NCI-H2196 treated with DMSO at 0.1 percent for 48 hours (cell line): ENCODE measurements at regions not wholly inside any gene's neighbourhood (a gene's known extent, or its start where the extent isn't known, plus 50 kb on each side); places are given as distances from the start of the nearest gene placed in this dataset.
"Not testable (repeated sequence)": the region's sequence is repeated elsewhere in the genome, so short reads cannot be mapped to it uniquely, and the experiment has no call there.

Source experiments
- DNase-seq: peaks from one replicate; lab custom pipeline; 2025; ENCODE audit not compliant: unreplicated experiment; lab: John Stamatoyannopoulos, UW

DNA sequence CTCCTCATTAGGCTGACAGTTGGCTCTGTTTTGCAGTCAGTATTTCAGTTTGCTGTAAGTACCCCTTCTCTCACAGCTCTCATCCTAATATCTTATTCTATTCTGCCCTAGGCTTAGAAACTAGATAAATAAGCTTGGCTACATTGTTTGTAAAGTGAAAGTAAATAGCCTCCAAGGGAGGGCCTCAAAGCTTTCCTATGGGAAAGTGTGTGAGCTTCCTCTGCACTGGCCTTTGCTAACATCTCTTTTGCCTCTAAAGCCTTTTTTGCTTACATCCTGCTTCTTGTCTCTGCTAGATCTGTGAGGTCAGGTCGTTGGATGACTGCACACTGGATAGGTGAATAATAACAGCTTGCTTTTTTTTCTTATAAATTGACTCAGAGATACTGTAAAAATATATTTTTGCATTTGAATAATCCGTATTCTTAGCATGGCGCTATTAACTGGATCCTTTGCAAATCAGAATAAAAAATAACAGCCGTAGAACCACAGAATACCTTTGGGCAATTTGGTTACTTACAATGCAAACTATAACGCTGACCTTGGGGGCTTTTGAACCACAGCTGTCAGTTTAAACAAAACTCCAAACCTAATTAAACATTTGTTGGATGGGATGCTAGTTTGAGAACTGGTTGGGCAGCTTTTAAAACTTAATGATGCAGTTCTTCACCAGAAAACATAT is 55.1 kb downstream of the TTC6 start:
- DNase-seq = no peak

DNA sequence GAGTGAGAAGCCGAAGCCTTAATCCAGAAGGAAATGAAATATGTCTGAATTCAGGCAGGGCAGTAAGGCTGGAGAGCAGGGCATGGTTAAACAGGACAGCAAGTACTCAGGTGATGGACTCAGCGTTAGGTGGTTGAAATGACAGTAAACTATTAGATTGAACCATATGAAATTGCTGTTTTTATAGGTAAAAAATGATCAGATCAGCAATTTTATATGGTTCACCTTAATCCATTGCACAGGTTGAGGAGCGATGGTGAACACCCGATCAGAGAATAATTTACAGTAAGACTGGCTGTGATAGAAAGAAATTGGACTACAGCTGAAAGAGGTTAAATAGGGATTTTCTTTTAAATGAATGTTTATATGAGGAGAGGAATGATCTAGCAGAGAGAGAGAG is 56.6 kb downstream of the TTC6 start:
- no peak for DNase-seq

DNA sequence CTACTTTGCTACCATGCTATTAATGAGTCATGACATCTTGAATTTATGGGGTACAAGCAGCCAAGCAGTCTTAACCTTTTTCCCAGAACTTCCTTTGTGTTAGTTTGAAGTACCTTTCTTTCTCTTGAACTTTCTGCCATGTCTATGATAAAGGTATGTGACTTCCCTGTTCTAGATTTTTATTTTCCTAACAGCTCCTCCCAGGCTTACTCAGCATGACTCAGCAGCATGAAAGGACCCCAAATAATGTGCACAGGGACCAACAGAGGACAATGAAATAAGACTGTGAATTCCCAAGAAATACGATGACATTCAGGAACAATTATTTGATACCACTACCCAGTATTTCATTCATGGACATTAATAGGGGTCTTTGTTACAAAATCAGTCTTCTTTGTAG is 60.0 kb downstream of the TTC6 start:
- DNase-seq = no peak

DNA sequence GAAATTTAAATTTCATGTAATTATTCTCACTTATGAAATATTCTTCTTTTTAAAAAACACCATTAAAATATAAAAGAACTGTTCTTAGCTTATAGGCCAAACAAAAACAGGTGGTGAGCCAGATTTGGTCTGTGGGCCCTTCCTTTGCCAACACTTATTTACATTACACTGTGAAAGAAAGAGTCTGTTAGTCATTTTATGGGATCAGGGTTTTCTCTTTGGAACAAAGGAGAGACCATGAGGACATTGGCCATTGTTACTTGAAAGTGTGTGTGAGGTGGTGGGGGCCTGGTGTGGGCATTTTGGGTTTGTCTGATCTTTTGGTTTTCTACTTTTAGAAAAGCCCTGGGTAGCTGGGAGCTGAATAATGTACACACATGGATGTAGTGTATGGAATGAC is 62.7 kb downstream of the TTC6 start:
- DNase-seq = no peak

DNA sequence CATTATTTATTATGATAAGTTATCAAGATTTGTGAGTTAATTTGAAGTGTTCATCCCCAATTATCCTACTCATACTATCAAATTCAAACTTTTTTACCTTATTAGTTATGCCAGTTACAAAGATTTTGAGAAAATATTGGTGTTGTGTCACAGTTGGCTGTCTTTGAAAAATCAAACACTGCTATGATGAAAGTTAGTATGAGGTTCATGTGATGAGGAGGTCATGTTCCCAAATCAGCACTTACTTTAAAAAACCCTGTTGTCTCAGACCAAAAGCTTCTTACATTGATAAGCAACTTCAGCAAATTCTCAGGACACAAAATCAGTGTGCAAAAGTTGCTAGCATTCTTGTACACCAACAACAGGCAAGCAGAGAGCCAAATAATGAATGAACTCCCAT is 68.1 kb downstream of the TTC6 start:
- DNase-seq = no peak

DNA sequence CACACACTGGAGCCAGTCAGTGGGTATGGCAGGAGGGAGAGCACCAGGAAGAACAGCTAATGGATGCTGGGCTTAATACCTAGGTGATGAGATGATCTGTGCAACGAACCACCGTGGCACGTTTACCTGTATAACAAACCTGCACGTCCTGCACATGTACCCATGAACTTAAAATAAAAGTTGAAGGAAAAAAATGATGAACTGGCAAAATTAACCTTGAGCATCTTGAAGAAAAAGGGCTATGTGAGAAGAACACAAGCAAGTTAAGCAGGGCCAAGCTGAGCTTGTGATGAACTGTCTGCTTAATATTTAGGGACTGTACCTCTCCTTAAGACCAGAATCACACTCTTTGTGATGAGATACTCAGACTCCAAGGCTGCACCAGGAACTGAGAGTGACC is 70.0 kb downstream of the TTC6 start:
- no peak for DNase-seq

DNA sequence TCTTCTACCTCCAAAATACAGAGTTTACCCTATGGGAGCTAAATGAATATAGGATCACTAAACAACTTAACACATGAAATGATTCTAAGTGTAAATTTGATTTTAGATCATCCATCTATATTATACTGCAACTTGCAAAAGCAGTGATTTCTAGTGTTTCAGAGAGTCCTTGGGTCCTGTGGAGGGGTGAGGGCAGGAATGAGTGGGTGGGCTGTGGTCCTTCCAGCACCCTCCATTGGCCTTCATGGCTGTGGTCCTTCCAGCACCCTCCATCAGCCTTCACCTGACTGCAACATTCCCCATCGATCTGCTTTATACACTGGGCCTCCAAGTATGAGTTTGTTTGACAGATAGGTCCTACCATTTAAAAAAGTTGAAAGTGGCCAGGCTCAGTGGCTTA is 70.5 kb downstream of the TTC6 start:
- DNase-seq = no peak

DNA sequence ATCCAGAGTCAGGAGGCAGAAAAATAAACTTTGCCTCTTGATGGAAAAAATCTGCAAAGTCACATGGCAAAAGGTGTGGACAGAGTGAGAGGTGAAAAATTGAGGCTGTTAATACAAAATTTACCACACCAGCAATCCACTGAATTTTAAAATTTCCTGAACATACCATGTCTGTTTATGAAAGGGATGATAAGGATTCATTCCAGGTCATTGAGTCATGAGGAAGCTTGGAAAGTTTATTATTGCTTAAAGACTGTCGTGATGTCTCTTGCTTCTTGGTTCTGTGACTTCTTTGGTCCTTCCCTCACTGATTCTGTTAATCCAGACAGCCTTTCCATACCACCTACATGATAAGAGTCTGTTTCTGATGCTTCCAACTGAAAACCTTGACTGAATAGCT is 73.2 kb downstream of the TTC6 start:
- DNase-seq = no peak

DNA sequence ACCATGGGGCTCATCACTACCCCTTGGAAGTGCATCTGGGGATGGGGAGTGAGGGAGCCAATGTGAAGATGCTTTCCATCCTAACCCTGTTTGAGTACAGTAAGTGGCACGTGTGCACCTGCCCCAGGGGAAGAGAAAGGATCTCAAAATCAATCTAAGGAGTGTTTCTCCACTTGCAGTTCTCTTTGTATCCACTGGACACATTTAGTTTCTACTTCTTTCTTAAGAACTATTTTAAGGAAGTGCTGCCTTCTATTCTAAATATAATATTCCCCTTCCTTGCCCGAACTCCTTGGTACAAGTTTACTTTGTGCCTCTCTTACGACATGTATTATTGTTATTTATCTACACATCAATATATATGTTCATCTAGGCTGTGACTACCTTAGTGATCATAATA is 73.8 kb downstream of the TTC6 start:
- DNase-seq = no peak

DNA sequence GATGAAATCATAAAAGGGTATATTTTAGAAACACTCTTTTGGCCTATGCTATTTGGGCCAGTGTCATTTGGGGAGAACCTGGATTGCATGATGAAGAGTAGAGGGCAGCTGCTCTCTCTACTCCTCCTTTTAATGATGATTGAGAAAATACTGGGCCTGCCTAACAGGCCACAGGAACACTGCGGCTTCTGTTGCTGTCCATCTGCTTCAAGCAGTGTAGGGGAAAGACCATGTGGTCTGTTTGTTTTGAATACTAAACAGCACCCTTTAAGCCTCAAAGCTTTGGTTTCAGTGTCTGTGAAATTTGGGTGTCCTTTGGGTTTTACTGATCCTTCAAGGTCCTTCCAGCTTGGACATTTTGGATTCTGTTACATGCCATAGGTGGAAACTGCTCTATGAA is 78.0 kb downstream of the TTC6 start:
- no peak for DNase-seq

DNA sequence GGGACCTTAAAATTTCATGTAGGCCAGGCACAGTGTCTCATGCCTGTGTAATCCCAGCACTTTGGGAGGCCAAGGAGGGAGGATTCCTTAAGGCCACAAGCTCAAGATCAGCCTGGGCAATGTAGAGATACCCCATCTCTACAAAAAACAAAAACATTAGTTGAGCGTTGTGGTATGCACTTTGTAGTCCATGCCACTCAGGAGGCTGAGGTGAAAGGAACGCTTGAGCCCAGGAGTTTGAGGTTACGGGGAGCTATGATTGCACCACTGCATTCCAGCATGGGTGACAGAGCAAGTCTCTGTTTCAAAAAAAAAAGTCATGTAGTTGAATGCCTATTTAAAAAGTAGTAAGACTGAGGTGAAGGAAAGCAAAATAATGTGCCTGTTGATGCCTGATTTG is 83.5 kb downstream of the TTC6 start:
- no peak for DNase-seq

DNA sequence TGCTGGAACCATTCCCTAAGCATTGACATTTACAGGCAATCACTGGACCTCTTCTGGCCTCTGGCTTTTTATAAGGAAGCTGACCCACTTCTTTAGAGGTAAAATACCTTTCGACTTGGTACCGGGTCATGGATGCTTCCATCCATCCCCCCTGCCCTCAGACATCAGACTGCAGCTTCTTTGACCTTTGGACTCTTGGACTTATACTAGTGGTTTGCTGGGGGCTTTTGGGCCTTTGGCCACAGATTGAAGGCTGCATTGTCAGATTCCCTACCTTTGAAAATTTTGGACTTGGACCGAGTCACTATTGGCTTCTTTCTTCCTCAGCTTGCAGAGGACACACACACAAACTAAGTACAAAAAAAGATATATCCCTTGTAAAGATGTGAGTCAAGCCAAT is 86.1 kb downstream of the TTC6 start:
- DNase-seq = no peak

DNA sequence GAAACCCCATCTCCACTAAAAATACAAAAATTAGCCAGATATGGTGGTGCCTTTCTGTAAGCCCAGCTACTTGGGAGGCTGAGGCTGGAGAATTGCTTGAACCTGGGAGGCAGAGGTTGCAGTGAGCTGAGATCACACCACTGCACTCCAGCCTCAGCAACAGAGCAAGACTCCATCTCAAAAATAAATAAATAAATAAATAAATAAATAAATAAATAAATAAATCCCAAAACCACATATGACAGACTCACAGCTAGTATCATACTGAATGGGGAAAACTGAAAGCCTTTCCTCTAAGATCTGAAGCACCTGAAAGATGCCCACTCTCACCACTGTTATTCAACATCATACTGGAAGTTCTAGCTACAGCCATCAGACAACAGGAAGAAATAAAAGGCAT is 97.3 kb downstream of the TTC6 start:
- not testable (repeated sequence) for DNase-seq

DNA sequence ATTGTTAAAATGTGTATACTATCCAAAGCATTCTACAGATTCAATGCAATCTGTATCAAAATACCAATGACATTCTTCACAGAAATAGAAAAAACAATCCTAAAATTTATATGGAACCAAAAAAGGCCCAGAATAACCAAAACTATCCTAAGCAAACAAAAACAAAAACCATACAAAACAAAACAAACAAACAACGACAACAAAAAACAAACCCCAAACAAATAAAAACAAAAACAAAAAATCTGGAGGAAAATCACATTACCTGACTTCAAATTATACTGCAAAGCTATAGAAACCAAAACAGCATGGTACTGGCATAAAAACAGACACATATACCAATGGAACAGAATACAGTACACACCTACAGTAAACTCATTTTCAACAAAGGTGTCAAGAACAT is 98.0 kb downstream of the TTC6 start:
- not testable (repeated sequence) for DNase-seq

DNA sequence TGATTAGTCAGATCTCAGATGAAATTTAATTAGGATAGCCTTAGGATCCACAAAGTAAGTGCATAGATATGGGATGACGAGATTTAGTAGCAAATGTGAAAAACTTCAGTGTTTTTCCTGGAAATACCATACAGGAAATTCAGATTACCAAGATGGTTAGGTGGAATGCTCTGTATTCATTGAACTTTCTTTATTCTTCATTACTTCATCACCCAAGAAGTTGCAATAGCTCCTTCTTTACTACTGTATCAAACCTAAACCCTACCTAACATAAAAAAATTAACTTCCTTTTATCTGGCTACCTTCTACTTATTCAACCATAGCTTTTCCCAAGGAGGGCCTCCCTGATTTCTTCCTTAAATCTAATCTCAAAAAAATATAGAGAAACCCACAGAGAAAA is 100.4 kb downstream of the TTC6 start:
- DNase-seq = no peak

DNA sequence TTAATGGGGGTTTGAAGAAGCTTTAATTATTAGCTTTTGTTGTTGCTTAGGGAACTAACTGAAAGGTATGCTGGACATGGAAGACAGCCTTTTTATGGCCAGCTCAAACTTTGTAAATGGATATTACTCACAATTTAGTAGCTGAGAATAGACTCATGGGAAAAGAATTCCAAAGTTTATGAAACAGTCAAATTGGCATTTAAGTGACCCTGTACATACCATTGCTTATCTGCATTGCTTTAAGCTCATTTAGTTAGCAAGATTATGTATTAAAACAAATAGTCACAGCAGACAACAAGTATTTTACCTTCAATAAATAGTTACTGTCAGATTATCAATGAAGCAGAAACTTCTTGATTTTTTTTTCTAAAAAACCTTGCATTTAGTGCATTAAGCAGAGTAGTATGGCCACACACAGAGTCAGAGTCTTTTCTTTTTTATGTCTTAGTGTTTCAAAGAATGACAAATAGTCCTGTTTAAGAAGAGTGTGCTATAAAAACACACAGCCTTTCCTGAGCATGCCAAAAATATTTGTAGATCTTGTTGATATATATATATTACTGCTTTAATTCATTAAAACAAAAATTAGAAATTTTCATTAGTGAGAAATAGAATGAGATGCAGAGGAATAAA is 102.2 kb downstream of the TTC6 start:
- DNase-seq = no peak

DNA sequence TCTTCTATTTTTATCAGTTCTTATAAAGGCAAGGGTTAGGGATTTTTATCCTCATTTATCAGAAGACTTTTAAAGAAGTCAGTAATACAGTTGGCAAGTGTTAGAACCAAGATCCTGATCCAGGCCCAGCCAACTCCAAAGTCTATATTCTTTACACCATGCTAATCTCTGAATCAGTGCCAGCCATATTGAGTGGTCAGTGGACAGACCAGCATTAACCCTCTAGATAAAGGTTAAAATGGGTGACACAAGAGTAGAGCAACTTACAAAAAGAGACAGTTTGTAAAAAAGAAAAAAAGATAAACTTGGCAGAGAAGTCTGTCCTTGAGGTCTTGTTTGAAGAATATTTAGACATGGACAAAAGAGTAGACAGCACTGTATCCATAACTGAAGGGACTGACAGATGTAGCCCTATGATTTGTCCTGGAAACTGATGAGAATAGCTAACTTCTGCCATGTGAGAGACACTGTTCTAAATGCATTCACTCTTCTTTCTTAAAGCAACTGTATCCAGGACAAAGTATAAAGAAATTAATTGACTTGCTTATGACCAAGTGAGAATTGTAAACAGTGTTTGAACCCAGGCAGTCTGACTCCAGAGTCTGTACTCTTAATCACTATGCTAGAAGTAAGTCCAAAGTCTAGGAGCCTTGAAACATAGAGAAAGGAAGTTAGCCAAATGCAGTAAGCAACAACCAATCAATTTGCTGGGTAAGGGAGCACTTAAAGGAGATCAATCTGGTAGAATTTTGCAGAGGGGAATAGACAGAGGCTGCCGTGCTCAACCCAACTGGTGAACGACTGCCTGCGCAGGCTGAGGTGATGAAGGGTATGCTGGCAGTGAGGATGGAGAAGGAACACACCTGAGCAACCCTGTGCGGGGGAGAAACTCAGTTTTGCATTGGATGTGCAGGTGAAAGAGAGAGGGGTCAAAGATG is 103.7 kb downstream of the TTC6 start:
- DNase-seq = no peak

DNA sequence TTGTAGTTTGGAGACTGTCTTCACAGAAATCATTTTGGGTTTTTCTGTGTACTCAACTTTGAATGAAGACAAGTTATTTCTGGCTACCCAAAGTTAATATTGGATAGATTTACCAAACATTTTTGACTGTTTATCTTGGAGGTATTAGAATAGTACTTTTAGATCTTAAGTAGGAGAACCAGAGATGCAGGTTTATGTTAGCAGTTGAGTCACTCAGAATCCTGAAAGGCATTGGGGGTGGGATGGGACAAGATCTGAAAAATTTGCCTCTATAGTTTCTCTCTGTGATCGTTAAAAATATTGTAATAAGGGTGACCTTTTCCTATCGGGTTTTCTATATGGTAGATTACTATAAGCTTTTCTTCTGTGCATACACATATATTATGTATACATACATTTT is 112.3 kb downstream of the TTC6 start:
- no peak for DNase-seq

DNA sequence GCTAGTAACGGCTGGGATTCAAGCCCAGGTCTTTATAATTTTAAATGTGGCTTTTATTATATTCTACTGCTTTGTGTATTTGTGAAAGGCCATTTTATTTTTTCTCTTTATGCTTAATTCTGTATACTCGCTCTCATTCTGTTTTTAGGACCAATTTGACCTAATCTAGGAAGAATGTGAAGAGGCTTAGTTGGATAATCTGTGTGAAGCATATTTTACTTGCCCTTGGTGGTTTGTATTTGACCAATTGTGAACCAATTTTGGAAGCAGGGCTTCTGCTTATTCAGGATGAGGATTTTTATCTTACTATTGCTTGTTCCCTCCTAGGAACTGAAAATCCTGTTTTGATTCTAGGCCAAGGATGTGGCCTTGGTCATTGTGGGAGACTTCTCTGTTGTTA is 113.1 kb downstream of the TTC6 start:
- DNase-seq = no peak

DNA sequence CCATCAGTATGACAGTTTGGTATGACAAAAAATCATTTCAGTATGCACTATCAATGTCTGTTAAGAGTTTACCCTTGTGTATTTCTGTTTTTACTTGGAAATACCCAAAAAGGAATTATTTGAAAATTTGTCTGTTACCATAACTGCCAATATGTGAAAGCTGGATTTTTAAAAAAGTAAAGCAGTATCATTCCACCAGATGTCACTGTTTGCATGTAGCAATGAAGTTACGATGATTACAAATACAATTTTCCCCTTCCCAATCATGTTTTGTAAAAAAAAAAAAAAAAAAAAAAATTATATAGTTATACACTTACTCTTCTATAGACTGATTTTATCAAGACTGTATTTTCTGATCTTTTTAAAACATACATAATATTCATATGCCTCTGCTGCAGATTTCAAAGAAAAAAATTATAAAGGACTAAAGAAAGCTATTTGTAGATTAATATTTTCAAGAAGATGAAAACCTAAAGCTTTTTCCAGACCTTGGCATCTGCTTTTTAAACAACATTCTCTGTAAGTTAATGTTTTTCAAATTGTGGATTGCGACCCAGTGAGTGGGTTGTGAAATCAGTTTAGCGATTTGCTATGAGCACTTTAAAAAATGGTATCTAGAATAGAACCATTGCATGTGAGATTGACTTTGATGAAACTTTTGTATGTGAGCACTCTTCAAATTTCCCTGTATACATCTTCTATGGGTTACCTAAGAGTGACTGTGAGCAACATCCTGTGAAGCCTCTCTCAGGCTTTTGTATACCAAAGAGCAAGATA is 114.2 kb downstream of the TTC6 start:
- no peak for DNase-seq

DNA sequence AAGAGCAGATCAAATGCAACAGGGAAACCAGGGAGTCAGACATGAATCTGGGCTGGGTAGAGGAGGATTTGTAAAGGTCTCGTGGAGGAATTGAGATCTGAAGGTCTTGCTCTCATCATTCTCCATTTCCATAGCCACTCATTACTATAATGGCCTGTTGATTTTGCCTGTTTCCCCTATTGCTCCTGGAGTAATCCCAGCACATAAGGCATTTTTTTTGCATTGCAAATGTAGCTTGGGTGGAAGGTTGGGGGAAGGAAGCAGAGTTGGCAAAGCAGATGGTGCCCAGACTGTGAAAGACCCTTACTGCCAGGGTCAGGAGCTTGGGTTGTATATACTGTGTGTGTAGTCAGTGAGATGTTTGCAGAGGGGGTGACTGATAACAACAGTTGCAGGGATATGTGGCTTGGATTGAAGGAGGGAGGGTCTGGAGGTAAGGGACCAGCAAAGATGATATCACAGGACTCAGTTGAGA is 116.0 kb downstream of the TTC6 start:
- DNase-seq = no peak
